ENCODE measurements at regions not wholly inside any gene's neighbourhood (a gene's known extent, or its start where the extent isn't known, plus 50 kb on each side); places are given as distances from the start of the nearest gene placed in this dataset.
"Not testable (repeated sequence)": the region's sequence is repeated elsewhere in the genome, so short reads cannot be mapped to it uniquely, and the experiment has no call there.

GRCh38 chr21:27860314-27860955, 893.5 kb upstream of the ADAMTS5 start:
- not testable (repeated sequence) for H3K4me3 Mint-ChIP-seq; H3K4me3 ChIP-seq (ENCODE audit: low read length); H3K4me1 Mint-ChIP-seq; H3K4me1 ChIP-seq (ENCODE audit: control insufficient read depth, insufficient read depth, low read length); H3K27me3 ChIP-seq (ENCODE audit: control insufficient read depth, insufficient read depth, low read length, poor library complexity, severe bottlenecking); H3K27me3 Mint-ChIP-seq (ENCODE audit: insufficient read depth); H3K9me3 ChIP-seq (ENCODE audit: control insufficient read depth, low read length); H3K27ac Mint-ChIP-seq; H3K36me3 Mint-ChIP-seq (ENCODE audit: low read depth); H3K36me3 ChIP-seq (ENCODE audit: control insufficient read depth, insufficient read depth, low read length); DNase-seq; H3K9ac ChIP-seq (ENCODE audit: extremely low read depth, low read length, poor library complexity, severe bottlenecking); H3K27ac ChIP-seq (ENCODE audit: low read depth, low read length); H3K9me3 Mint-ChIP-seq
- WGBS, 2 experiments (ENCODE audit: insufficient coverage in 1 of 2, insufficient read length in 1 of 2), result 80 to 93% methylated on average over 1 to 2 of the region's 3 CpGs

DNA sequence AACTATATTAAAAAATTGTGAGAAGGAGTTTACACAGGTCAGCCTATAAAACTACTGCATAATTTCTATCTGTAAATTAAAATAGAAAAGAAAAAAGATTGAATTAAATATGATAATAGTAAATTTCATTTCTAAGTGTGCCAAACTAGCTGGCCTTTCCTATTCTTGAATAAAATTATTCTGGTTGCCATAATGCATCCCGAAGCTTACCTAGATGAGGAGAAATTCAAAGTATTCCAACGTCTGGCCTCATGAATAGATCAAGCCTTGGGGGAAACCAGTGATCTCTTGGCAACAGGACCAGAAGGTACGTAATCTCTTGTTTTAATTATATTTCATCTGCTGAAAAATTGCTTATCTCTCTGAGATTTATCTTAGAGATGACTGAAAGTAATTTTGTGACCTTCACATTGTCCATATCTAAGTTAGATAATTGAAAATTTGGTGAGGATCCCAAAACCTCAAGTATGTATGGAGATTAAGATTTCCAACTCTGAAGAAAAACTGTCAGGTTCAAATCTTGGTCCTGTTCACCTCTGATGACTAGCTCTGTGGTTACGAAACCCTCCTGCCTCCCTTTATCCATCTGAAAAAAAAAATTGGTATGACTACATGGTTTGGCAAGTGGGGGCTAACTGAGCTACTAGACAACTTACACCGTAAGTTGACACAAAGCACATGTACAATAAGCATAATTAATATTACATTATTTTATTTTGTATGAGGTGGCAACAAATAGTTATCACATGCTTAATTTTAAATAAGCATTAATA, 891.4 kb upstream of the ADAMTS5 start:
- H3K4me3 ChIP-seq (ENCODE audit: low read length); H3K9ac ChIP-seq (ENCODE audit: extremely low read depth, low read length, poor library complexity, severe bottlenecking); H3K27me3 ChIP-seq (ENCODE audit: control insufficient read depth, insufficient read depth, low read length, poor library complexity, severe bottlenecking); H3K36me3 Mint-ChIP-seq (ENCODE audit: low read depth); H3K4me1 Mint-ChIP-seq; H3K4me3 Mint-ChIP-seq; DNase-seq; H3K27ac ChIP-seq (ENCODE audit: low read depth, low read length); H3K36me3 ChIP-seq (ENCODE audit: control insufficient read depth, insufficient read depth, low read length); H3K4me1 ChIP-seq (ENCODE audit: control insufficient read depth, insufficient read depth, low read length); H3K9me3 ChIP-seq (ENCODE audit: control insufficient read depth, low read length); H3K27me3 Mint-ChIP-seq (ENCODE audit: insufficient read depth); H3K27ac Mint-ChIP-seq; H3K9me3 Mint-ChIP-seq: not testable (repeated sequence)
- WGBS, 2 experiments (ENCODE audit: insufficient coverage in 1 of 2, insufficient read length in 1 of 2), result 94% methylated on average over 3 of the region's 5 CpGs; no CpG with 5 or more reads in 1 of the 2 experiments

- H3K9me3 ChIP-seq (ENCODE audit: control insufficient read depth, low read length); H3K9me3 Mint-ChIP-seq; H3K4me3 Mint-ChIP-seq; H3K36me3 ChIP-seq (ENCODE audit: control insufficient read depth, insufficient read depth, low read length); H3K27ac Mint-ChIP-seq; DNase-seq; H3K27me3 ChIP-seq (ENCODE audit: control insufficient read depth, insufficient read depth, low read length, poor library complexity, severe bottlenecking); H3K4me1 Mint-ChIP-seq; H3K36me3 Mint-ChIP-seq (ENCODE audit: low read depth); H3K4me3 ChIP-seq (ENCODE audit: low read length); H3K9ac ChIP-seq (ENCODE audit: extremely low read depth, low read length, poor library complexity, severe bottlenecking); H3K27ac ChIP-seq (ENCODE audit: low read depth, low read length); H3K4me1 ChIP-seq (ENCODE audit: control insufficient read depth, insufficient read depth, low read length); H3K27me3 Mint-ChIP-seq (ENCODE audit: insufficient read depth): not testable (repeated sequence)
- WGBS, 2 experiments (ENCODE audit: insufficient coverage in 1 of 2, insufficient read length in 1 of 2), result 81 to 100% methylated on average over 1 to 2 of the region's 3 CpGs
These were observed 890.1 kb upstream of the ADAMTS5 start for GRCh38 chr21:27856988-27857387.

- no peaks in the 10 kb centered on the region for H3K9me3 ChIP-seq (ENCODE audit: control insufficient read depth, low read length)
- no peaks in the 10 kb centered on the region for H3K27me3 ChIP-seq (ENCODE audit: control insufficient read depth, insufficient read depth, low read length, poor library complexity, severe bottlenecking)
- no peaks in the 10 kb centered on the region for H3K4me1 ChIP-seq (ENCODE audit: control insufficient read depth, insufficient read depth, low read length)
- H3K4me1 Mint-ChIP-seq, result no peaks in the 10 kb centered on the region
- no peaks in the 10 kb centered on the region for H3K36me3 Mint-ChIP-seq (ENCODE audit: low read depth)
- no peak overlapping the region for H3K4me3 Mint-ChIP-seq
- peaks cover 5% of the 10 kb centered on the region for H3K9me3 Mint-ChIP-seq
- DNase-seq, result no peak
- TF ChIP-seq, protein P1, sequence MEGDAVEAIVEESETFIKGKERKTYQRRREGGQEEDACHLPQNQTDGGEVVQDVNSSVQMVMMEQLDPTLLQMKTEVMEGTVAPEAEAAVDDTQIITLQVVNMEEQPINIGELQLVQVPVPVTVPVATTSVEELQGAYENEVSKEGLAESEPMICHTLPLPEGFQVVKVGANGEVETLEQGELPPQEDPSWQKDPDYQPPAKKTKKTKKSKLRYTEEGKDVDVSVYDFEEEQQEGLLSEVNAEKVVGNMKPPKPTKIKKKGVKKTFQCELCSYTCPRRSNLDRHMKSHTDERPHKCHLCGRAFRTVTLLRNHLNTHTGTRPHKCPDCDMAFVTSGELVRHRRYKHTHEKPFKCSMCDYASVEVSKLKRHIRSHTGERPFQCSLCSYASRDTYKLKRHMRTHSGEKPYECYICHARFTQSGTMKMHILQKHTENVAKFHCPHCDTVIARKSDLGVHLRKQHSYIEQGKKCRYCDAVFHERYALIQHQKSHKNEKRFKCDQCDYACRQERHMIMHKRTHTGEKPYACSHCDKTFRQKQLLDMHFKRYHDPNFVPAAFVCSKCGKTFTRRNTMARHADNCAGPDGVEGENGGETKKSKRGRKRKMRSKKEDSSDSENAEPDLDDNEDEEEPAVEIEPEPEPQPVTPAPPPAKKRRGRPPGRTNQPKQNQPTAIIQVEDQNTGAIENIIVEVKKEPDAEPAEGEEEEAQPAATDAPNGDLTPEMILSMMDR (conservative IDR thresholded peaks at IDR 0.05), result no peak
- no peaks in the 10 kb centered on the region for H3K36me3 ChIP-seq (ENCODE audit: control insufficient read depth, insufficient read depth, low read length)
- no peak overlapping the region for H3K27ac Mint-ChIP-seq
- no CpG with 5 or more reads among the region's 3 CpGs for WGBS, 2 experiments (ENCODE audit: insufficient coverage in 1 of 2, insufficient read length in 1 of 2)
- no peak overlapping the region for H3K27ac ChIP-seq (ENCODE audit: low read depth, low read length)
- H3K27me3 Mint-ChIP-seq (ENCODE audit: insufficient read depth), result no peaks in the 10 kb centered on the region
- no peak overlapping the region for H3K4me3 ChIP-seq (ENCODE audit: low read length)
- no peak overlapping the region for H3K9ac ChIP-seq (ENCODE audit: extremely low read depth, low read length, poor library complexity, severe bottlenecking)
These were observed 874.3 kb upstream of the ADAMTS5 start for GRCh38 chr21:27841084-27841672.

Measured in endodermal cell (in vitro differentiated cells).